HG02678 (cell line): ENCODE measurements at regions not wholly inside any gene's neighbourhood (a gene's known extent, or its start where the extent isn't known, plus 50 kb on each side); places are given as distances from the start of the nearest gene placed in this dataset.

Experiments used
- ATAC-seq: cut with Tn5 transposase; IDR thresholded peaks from one replicate; pipeline ENCODE4 v1.9.1; 2021; ENCODE audit warnings: mild to moderate bottlenecking, moderate library complexity; ENCODE audit not compliant: unreplicated experiment

DNA sequence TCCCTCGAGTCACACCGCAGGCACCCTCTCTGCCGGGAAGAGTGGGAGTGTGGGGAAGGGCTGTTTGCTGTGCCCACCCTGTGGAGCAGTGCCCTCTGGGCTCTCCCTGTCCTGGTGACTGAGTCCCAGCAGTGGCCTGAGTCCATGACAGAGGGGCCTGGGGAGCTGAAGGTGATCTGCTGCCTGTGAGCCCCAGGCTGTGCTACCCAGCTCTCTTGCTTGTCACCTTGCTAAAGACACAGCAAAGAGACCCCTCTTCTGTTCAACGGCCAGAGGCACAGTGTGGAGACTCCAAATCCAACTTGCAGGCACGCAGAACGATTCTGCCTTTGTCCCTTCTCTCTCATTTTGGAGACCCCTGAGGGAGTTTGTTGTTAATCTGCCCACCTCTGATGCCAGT lies 232.6 kb downstream of the OPA1 start:
- no peak for ATAC-seq

DNA sequence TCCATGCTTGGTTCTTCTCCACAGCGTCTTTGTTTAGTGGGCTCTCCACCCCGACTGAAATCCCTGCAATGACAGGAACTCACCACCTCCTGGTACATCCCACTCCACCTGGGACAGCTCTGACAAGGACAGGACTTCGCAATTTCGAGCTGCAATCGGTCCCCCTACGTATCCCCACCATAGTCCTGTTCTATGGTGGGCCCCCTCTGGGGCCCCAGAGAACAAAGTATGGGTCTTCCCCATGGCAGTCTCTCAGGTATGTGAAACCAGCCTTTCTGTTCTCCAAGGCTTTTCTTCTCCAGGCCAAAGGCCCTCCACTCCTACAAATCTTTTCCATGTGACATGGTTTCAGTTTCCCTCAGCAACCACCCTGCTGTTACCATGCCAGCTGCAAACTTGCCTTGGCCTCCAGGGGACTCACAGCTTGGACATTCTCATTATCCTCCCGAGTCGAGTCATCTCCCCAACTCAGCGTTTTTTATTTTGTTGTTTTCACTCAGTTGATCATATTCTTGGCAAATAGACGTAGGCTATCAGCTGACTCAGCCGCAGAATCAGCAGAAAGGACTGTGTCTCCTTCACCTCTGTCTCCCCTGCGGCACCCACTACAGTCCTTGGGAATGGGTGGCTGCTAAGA lies 233.3 kb downstream of the OPA1 start:
- no peak for ATAC-seq

DNA sequence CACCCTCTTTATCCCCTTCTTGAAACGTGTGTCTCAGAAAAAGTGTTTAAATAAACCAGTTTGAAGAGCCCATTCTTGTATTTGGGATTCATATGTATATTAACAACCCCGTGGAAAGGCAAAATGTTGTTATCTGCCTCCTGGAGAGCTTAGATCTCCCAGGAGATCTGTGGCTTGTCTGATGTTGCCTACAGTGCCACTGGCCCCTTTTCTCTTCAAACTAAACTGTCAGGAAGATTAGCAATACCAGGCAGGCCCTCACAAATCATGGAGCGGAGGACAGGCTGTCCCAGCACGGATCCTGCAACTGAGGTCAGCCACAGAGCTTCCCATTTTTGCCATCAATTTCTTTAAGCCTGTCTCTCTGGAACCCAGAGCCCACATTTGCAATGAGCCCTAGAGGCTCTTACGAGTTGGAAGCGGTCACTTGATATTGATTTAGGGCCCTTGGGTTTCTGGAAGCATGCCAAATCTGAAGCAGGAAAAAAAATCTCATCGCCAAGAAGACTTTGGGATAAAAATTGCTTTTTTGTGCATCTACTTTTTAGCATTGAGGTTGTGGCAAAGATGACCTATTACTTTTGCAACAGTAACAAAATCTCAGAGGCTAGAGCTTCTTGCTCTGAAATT lies 234.1 kb downstream of the OPA1 start:
- no peak for ATAC-seq

DNA sequence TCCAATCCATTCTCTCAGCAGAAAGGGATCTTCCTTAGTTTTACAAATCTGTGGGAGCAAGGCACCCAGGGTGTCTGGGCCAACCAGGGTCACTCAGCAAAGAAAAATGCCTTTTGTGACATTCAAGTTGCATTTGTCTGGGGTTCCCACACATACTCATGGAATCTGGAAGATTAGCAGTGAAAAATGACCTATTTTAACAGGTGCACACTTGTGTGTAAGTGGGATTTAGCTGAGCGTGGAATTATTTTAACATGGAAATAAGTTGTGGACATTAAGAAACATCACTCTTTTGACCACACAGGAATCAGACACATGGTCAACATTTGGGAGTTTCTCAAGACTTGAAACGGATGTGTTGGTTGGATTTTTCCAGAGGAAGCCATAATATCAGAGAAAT lies 234.9 kb downstream of the OPA1 start:
- ATAC-seq = no peak

DNA sequence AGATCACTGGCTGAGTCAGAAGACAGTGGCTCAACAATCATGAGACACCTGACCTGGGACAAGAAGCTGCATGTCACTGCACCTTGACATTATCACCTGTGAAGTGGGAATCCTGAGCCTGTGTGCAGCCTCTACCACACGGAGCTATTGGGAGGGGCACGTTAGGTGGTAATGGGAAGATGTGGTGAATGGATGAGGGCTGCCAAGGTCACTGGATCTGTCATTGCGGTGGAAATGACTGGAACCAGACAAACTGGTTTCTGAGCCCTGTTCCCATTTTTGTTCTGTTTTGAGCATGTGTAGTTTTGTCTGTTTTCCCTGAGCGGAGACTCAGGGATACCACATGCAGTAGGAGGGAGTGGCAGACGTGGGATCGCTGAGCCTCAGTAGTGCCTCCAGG lies 235.5 kb downstream of the OPA1 start:
- no peak for ATAC-seq

DNA sequence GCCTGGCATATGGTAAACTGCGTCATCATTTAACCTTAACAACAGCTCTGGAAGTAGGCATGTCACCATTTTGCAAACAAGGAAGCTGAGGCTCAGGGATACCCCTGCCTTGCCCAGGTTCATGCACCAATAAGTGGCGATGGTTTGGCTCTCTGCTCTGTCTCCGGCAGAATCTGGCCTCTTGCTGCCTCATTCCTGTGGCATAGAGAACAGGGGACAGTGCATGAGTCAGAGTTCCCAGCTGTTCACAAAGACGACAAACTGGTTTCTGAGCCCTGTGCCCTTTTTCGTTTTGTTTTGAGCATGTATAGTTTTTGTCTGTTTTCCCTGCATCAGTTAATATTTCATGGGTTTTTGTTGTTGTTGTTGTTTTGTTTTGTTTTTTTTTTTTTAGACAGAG lies 236.8 kb downstream of the OPA1 start:
- ATAC-seq = no peak

DNA sequence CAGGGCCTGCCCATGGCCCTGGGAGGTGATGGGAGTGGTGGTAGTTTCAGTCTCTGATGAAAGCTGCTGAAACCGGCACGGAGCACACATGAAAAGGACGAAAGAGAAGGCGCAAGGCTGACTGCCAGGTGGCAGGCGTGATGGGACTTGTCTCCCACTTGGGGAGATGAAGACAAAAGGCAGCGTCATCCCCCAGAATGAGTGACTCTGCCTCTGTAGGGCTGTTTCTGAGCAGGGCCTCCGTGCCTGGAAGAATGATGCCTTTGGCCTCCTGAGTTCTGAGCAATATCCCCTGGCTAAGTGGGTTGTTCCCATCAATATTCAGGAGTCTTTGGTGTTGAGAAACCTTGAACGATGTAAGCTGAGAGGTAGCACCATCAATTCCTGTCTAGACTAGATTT lies 237.8 kb downstream of the OPA1 start:
- ATAC-seq = no peak

DNA sequence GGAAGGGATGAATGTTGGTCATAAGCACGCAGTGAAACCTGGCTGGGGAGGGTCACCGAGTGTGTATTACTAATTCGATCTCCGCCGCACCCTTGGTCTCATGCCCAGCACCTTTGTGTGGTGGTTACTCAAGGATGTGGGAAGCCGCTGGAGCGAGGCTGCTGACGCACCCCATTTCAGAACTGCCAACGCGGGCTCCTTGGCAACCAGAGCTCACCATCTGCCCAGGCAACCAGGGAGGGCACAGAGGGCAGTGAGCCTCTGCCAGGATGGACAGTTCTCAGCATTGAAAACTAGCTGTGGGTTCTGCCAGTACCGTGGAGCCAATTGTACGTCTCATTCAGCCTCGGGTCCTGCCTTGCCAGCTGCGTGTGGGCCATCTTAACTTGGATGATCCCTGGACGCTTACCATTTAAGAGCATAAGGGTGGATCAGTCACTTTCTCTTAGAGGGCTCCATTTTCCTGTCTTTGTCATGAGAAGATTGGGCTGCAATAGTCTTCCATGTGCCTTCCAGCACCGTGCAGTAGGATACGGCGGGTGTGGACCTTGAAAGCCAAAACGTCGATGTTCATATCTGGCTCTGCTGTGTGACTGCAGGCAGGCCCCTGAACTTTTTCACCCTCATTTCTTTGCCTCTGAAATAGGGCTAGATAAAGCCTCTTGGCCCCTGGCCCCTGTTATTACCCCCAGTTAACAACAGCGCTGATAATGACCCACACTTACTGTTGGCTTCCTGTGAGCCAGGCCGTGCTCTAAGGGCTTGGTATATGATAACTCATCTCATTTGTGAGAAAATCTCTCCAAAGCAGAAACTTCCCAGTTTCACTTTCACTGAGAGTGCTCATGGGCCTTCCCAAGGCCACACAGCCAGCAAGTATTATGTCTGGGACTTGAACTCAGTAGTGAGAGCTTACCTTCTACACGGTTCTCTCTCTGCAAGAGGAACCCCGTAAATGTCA lies 238.8 kb downstream of the OPA1 start:
- ATAC-seq = peak; percentile 71

DNA sequence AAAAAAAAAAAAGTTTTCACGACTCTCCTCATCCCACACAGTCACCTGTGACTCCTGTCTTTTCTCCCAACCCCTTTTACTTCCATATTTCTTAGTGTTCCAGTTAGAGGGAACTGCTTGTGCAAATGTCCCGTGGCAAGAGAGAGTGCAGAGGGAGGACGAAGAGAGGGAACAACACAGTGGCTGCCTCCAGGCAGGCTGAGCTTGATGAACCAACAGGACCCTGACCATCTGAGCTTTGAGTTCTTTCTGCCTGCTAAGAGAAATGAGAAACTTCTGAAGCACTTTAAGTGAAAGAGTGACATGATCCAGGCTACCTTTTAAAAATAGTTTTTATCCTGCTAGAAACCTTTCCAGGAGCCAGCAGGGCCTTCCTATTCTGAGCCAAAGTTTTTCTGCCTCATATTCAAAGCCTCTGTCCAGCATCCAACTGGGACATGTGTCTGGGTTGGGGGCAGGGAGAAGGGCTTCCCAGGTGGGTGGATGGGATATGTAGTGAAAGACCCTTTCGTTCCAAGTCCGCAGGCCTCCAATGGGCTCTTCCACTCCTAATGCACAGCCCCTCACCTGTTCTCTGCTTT lies 239.9 kb downstream of the OPA1 start:
- no peak for ATAC-seq

DNA sequence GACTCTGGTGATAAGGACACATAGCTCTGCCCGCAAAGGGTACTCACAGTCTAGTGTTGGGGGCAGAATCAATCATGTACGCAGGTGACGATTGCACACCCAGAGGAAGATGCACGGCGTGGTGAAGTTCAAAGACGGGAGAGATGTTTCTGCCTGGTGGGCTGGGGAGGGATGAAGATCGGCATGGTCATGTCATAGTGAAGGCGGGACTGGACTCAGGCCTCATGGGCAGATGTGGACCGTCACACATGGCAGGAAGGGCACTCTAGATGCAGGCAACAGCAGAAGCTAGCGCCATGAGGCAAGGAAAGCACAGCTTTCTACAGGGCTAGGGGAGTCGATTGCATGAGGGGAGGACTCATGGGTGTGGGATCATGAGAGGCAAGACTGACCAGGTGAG lies 240.6 kb downstream of the OPA1 start:
- no peak for ATAC-seq

DNA sequence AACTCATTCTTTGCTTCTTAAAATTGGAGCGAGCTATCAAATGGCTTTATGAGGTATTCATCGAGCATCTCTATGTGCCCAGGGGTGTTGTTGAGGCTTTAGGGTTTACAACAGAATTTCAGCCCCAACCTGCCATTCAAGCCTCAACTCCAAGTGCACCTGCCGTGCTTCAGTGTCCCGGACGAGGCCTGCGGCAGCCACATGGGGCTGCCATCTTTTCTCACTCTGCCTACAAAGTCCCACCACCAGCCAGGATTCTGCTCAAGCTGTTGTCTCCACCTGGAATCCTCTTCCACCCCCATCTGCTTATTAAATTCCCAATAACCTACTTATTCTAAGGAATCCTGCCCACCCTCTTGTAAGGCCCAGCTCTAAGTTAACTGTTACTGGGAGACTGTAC lies 242.4 kb downstream of the OPA1 start:
- no peak for ATAC-seq

DNA sequence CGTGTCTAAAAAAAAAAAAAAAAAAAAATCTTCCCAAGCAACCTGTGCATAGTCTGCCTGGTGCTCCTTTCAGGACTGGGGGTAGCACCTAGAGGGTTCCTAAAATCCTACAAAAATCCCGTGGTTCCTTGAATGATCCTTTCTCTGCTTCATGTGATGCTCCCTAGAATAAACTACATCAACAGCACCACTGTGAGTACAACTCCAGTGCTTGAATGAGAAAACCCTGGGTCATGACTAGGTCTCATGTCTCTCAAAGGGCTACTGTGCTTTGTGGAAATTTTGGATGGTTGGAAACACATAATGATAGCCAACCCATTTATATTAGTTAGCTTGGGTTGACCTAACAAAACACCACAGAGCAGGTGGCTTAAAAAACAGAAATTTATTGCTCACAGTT lies 243.5 kb downstream of the OPA1 start:
- ATAC-seq = no peak

DNA sequence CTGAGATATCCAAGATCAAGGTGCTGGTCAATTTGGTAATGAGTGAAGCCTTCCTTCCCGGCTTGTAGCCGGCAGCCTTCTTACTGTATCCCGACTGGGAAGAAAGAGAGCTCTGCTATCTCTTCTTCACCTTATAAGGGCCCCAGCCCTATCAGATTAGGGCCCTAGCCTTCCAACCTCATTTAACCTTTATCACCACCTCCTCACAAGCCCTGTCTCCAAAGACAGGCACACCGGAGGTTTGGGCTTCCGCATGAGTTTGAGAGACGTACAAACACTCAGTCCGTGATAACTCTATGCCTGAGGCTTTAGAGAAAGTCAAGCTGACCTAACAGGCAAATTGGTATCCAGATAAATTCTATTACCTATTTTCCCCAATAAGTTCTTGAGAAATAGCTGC lies 243.9 kb downstream of the OPA1 start:
- ATAC-seq = no peak

DNA sequence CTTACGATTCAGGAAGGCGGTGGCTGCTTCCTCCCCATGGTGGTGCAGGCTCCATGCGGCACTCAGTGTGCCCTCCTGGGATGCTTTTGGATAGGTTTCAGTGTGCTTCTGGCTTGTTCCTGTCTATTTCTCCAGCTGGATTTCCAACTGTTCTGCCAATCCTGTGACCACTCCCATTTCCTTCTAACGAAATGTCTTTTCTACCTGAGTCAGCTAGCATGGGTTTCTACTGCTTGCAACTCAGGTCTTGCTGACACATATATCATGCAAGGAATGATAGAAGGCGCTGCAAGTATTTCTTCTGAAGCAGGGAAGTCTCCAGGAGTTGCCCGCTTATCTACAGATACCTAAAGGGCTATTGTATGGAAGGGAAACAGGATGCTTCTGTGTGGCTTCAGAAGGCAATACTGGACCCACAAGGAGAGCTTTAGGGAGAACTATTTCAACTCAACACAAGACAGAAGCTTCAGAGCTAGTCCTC lies 244.4 kb downstream of the OPA1 start:
- ATAC-seq = no peak

DNA sequence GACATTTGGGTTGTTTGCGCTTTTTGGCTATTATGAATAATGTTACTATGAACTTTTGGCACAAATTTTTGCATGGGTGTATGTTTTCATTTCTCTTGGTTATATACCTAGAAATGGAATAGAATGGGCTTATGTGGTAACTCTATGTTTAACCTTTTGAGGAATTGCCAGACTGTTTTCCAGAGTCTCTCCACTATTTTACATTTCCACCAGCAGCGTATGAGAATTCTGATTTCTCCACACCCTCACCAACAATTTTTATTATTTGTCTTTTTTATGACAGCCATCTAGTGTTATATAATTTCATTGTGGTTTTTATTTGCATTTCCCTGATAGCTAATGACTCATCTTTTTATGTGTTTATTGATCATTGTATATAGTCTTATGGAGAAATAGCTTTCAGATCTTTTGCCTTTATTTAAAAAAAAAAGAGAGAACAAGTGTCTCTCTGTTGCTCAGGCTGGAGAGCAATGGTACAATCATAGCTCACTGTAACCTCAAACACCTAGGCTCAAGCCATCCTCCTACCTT lies 247.2 kb downstream of the OPA1 start:
- no peak for ATAC-seq

DNA sequence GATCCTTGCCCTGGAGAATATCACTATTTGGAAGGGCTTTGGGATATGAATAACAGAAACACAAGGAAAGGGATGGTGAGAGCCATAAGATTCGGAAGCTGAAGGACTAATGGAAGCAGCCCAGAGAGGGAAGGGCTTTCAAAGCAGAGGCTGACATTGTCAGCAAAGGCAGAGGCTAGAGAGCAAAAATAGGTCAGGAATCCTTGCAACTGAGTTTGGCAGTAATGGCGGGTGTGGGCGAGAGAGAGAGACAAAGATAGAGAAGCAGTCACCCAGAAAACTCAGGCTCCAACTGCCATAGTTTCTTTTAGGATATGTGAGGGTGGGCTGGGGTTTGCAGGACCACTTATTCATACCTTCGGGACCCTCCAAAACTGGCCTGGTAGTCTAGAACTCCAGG lies 248.6 kb downstream of the OPA1 start:
- ATAC-seq = no peak

DNA sequence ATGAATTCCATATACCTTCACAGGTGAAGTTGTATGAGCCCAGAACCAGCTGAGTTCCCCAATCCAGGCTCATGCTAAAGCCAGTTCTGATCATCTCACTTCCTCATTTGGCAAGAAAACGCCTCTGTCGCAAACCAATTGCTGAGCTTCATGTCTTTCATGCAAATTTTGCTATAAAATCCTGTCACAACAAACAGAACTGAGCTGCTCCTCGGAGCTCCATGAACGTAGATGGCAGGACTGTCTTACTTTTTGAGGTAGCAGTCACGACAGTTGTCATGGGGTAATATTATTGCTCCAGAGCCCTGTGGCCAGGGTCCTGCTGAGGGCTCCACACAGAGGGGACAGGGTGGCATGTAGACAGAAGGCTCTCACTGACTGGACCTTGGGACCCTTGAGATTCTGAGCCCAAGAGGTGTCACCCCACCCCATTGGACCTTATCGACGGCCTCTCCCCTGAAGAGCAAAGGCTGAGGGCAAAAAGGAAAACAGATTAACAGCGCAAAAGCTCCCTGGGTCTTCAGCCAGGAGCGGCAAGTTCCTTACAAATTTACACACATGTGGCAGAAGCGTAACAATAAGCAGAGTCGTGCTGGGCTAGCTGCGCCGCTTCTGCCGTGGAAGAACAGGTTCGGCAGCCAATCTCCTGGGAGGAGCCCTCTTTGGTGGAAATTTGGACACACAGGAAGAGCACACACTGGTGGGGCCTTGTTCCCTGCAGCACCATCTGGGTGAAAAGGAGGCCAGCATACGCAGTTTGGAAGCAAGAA lies 249.2 kb downstream of the OPA1 start:
- ATAC-seq = peak; percentile 78

DNA sequence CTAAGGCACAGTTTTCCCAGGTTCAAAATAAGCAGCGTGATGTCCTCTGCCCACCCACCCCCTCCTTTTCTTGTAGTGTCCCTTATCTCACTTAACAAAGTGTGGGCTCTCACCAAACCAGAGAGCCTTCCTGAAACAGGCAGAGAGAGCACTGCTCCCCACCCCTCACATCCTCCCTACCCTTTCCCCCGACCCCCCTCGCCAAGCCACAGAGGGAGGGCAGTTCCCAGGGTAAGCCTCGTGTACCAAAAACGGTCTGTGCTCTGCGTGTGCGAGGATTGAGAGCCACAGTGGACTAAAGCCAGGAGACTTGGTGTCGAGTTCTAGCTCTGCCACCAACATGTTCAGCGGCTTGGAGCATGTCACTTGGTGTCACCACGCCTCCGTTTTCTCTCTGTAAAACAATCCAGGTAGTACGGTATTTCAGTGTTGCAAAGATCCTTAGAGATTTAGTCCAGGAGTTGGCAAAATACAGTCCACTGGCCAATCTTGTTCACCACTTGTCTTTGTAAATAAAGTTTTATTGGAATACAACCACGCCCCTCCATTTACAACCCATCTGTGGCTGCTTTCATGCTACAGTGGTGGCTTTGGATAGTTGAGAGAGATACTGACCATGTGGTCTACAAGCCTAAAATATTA lies 249.9 kb downstream of the OPA1 start:
- ATAC-seq = no peak

DNA sequence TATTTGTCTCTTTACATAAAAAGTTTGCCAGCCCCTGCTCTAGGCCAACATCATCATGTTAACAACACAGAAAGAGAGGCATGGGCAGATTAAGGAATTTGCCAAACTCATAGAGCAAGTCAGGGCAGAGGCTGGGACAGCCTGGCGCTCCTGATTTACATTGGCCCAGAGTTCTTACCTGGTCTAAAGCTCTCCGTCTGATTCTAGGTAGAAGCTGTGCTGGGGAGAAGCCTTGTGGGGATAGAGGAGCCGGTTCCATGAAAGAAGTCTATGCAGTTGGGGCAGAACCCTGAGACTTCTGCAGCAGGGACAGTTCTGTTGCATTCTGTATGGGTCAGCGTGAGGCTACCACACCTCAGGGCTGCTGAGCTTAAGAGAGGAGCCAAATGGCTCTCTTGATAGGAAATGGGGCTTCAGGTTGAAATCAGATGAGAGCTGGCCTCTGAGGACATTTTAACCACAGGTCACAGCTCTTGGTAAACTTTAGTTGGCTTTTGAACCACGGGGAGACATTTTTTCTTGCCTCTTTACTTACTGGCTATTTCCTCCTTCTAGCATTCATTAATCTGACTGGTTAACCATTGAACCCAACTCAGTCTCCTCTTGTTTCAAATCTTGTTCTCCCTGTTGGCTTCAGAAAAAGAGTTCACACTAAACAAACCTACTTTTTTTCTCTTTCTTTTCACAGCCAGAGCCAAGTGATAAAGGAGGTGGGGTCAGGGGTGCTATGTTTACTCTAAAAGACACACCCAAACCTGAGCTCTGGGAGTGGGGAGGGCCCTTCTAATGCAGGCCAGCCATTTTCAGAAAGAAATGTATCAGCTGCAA lies 250.7 kb downstream of the OPA1 start:
- ATAC-seq = peak; percentile 53
